Chondrocyte (in vitro differentiated cells): ENCODE measurements at regions not wholly inside any gene's neighbourhood (a gene's known extent, or its start where the extent isn't known, plus 50 kb on each side); places are given as distances from the start of the nearest gene placed in this dataset.

Experiments used
- DNase-seq: peaks from one replicate; pipeline ENCODE4 v3.0.0; 2021; ENCODE audit warnings: mixed read lengths, low spot score
- H3K27ac Mint-ChIP-seq: one replicate; pipeline ENCODE4 v1.8.0; 2021; ENCODE audit warnings: mild to moderate bottlenecking, moderate library complexity, mixed read lengths; ENCODE audit not compliant: unreplicated experiment
- H3K27me3 Mint-ChIP-seq: 2 replicates; pipeline ENCODE4 v1.8.0; 2021; ENCODE audit warnings: low read depth, mixed read lengths
- H3K36me3 Mint-ChIP-seq: 2 replicates; pipeline ENCODE4 v1.8.0; 2021; ENCODE audit warnings: low read depth, mixed read lengths
- H3K4me1 Mint-ChIP-seq: 2 replicates; pipeline ENCODE4 v1.8.0; 2021; ENCODE audit warnings: low read depth, mild to moderate bottlenecking, mixed read lengths
- H3K4me3 Mint-ChIP-seq: one replicate; pipeline ENCODE4 v1.8.0; 2021; ENCODE audit warnings: mild to moderate bottlenecking, moderate library complexity, mixed read lengths; ENCODE audit not compliant: unreplicated experiment
- H3K9me3 Mint-ChIP-seq: 2 replicates; pipeline ENCODE4 v1.8.0; 2021; ENCODE audit warnings: low read depth, mixed read lengths
- CTCF ChIP-seq: fragments of 200-600 bp; sonication (generic); IDR thresholded peaks from 2 replicates; pipeline ENCODE4 v1.5.0; 2021; ENCODE audit warnings: antibody characterized with exemption, mild to moderate bottlenecking, moderate library complexity

DNA sequence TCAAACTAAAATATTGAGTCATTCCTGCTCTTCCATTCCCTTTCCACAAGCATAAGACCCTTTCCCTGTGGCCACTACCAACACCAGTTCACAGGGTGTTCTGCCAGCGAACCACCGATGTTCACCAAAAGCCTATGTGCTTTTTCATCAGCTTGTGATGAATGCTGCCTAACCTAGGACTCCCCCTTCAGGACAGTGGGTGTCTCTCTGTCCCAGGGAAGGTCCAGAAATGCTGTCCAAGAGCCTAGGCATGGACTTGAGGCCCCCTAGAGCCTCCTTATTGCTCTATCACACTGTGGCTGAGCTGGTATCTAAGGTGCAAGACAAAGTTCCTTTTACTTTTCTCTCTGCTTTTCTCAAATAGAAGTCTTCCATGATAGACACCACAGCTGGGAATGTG is 1015.6 kb downstream of the PCDH19 start:
- Mint-ChIP-seq H3K9me3 (peaks cover 8% of the 10 kb centered on the region), H3K4me1 (no peaks in the 10 kb centered on the region), H3K27ac (no peak overlapping the region), H3K4me3 (no peak overlapping the region), H3K36me3 (no peaks in the 10 kb centered on the region), H3K27me3 (no peaks in the 10 kb centered on the region)
- peak; percentile 30 for TF ChIP-seq CTCF
- no peak for DNase-seq

GRCh38 chrX:99384594-99385374 is 1025.3 kb downstream of the PCDH19 start:
- H3K4me3 Mint-ChIP-seq = no peak overlapping the region
- no peaks in the 10 kb centered on the region for H3K36me3 Mint-ChIP-seq
- peaks cover 25% of the 10 kb centered on the region for H3K9me3 Mint-ChIP-seq
- H3K4me1 Mint-ChIP-seq = no peaks in the 10 kb centered on the region
- no peak for TF ChIP-seq CTCF
- H3K27ac Mint-ChIP-seq = no peak overlapping the region
- no peaks in the 10 kb centered on the region for H3K27me3 Mint-ChIP-seq
- DNase-seq = peak; percentile 48

GRCh38 chrX:99383786-99384185 is 1026.3 kb downstream of the PCDH19 start:
- no peaks in the 10 kb centered on the region for H3K27me3 Mint-ChIP-seq
- DNase-seq = peak; percentile 58
- no peak overlapping the region for H3K27ac Mint-ChIP-seq
- H3K9me3 Mint-ChIP-seq = peaks cover 15% of the 10 kb centered on the region
- H3K4me1 Mint-ChIP-seq = no peaks in the 10 kb centered on the region
- no peak overlapping the region for H3K4me3 Mint-ChIP-seq
- no peak for TF ChIP-seq CTCF
- H3K36me3 Mint-ChIP-seq = no peaks in the 10 kb centered on the region

DNA sequence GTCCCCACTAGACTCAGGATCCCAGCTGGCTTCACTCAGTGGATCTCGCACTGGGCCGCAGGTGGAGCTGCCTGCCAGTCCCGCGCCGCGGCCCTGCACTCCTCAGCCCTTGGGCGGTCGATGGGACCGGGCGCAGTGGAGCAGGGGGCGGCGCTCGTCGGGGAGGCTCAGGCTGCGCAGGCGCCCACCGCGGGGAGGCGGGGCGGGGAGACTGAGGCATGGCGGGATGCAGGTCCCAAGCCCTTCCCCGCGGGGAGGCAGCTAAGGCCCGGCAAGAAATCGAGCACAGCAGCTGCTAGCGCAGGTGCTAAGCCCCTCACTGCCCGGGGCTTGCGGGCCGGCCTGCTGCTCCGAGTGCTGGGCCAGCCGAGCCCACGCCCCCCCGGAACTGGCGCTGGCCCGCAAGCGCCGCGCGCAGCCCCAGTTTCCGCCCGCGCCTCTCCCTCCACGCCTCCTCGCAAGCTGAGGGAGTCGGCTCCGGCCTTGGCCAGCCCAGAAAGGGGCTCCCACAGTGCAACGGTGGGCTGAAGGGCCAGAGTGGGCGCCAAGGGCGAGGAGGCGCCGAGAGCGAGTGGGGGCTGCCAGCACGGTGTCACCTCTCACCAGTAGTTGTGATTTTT is 1038.0 kb downstream of the PCDH19 start:
- Mint-ChIP-seq H3K36me3 (no peaks in the 10 kb centered on the region), H3K27me3 (peaks cover 7% of the 10 kb centered on the region), H3K4me3 (no peak overlapping the region), H3K27ac (no peak overlapping the region), H3K4me1 (no peaks in the 10 kb centered on the region), H3K9me3 (no peaks in the 10 kb centered on the region)
- TF ChIP-seq CTCF = no peak
- DNase-seq = peak; percentile 77

- TF ChIP-seq CTCF = no peak
- H3K4me1 Mint-ChIP-seq = no peaks in the 10 kb centered on the region
- no peaks in the 10 kb centered on the region for H3K36me3 Mint-ChIP-seq
- peaks cover 20% of the 10 kb centered on the region for H3K9me3 Mint-ChIP-seq
- DNase-seq = no peak
- no peak overlapping the region for H3K4me3 Mint-ChIP-seq
- H3K27me3 Mint-ChIP-seq = no peaks in the 10 kb centered on the region
- H3K27ac Mint-ChIP-seq = no peak overlapping the region
Measured at GRCh38 chrX:99353412-99353811, 1056.7 kb downstream of the PCDH19 start.
